Stimulated activated CD8-positive, alpha-beta memory T cell treated with anti-CD3 and anti-CD28 coated beads, Interleukin-2, amount 100 ng/mL, for 48 hours (primary cell): ENCODE measurements at regions not wholly inside any gene's neighbourhood (a gene's known extent, or its start where the extent isn't known, plus 50 kb on each side); places are given as distances from the start of the nearest gene placed in this dataset.
"Not testable (repeated sequence)": the region's sequence is repeated elsewhere in the genome, so short reads cannot be mapped to it uniquely, and the experiment has no call there.

Experiments
- DNase-seq, 2 donors: peaks; one replicate each; pipeline ENCODE4 v3.0.0-alpha.2; 2020; ENCODE audit warnings: low read depth in 2 of 2

- no peak for DNase-seq
Measured at GRCh38 chr9:33737811-33738606, 57.4 kb upstream of the PRSS3 start.

- no peak for DNase-seq
Measured at GRCh38 chr9:33739398-33739797, 56.0 kb upstream of the PRSS3 start.

GRCh38 chr9:33740075-33740474 is 55.3 kb upstream of the PRSS3 start:
- no peak for DNase-seq

GRCh38 chr9:33740958-33741357 is 54.4 kb upstream of the PRSS3 start:
- not testable (repeated sequence) for DNase-seq

- no peak for DNase-seq
Measured at GRCh38 chr9:33742051-33742450, 53.3 kb upstream of the PRSS3 start.

GRCh38 chr9:33742519-33742918 is 52.8 kb upstream of the PRSS3 start:
- DNase-seq: no peak
